SK-N-SH (cell line): ENCODE measurements at regions not wholly inside any gene's neighbourhood (a gene's known extent, or its start where the extent isn't known, plus 50 kb on each side); places are given as distances from the start of the nearest gene placed in this dataset.

Experiments
- CTCF ChIA-PET: fragments of 300-600, 350-600 bp; formaldehyde crosslinking; extraction: SDS; loops from one replicate; lab custom pipeline; 2021; lab: Yijun Ruan, JAX
- POLR2A ChIA-PET: fragments of 350-600 bp; sonication (Branson Sonifier 250); formaldehyde crosslinking; extraction: SDS; loops from one replicate; lab custom pipeline; 2020; ENCODE audit warnings: antibody characterized with exemption, inconsistent platforms; lab: Yijun Ruan, JAX
- DNase-seq: peaks from one replicate; pipeline ENCODE4 v3.0.0; 2012
- H2AFZ ChIP-seq: fragments of 200-600 bp; sonication (generic); 2 replicates; pipeline ENCODE4 v1.8.1; 2016; ENCODE audit warnings: antibody characterized with exemption, mild to moderate bottlenecking, low read depth
- H3F3A ChIP-seq: fragments of 200-600 bp; sonication (generic); replicated peaks from 2 replicates; pipeline ENCODE3; 2016; ENCODE audit warnings: antibody characterized with exemption, mild to moderate bottlenecking; ENCODE audit not compliant: insufficient read depth
- H3K27ac ChIP-seq, 2 experiments: fragments of 200-500 bp in 1 of 2; fragments of 200-600 bp in 1 of 2; sonication (Bioruptor generic) in 1 of 2; sonication (generic), shearing (Covaris generic) in 1 of 2; 2 replicates each; pipeline versions ENCODE4 v1.5.1 to v1.6.1; 2014 to 2016; ENCODE audit warnings: low read depth in 2 of 2, inconsistent platforms in 1 of 2, low read length in 1 of 2, mild to moderate bottlenecking in 1 of 2, mixed read lengths in 1 of 2
- H3K27me3 ChIP-seq: fragments of 200-600 bp; sonication (generic), shearing (Covaris generic); 2 replicates; pipeline ENCODE4 v1.6.1; 2016; ENCODE audit warnings: mixed run types; ENCODE audit not compliant: insufficient read depth
- H3K36me3 ChIP-seq, 2 experiments: fragments of 200-500 bp in 1 of 2; fragments of 200-600 bp in 1 of 2; sonication (Bioruptor generic) in 1 of 2; sonication (generic) in 1 of 2; replicated peaks in 1 of 2; 2 replicates each; pipeline versions ENCODE3 to v1.5.1; 2014 to 2016; ENCODE audit warnings: low read length in 1 of 2, mild to moderate bottlenecking in 1 of 2; ENCODE audit not compliant: insufficient read depth in 2 of 2, control insufficient read depth in 1 of 2
- H3K4me1 ChIP-seq, 2 experiments: fragments of 200-500 bp in 1 of 2; fragments of 200-600 bp in 1 of 2; sonication (Bioruptor generic) in 1 of 2; sonication (generic), shearing (Covaris generic) in 1 of 2; 2 replicates each; pipeline versions ENCODE4 v1.5.1 to v1.6.1; 2014 to 2016; ENCODE audit warnings: low read depth in 1 of 2, low read length in 1 of 2, mixed run types in 1 of 2; ENCODE audit not compliant: insufficient read depth in 2 of 2, control insufficient read depth in 1 of 2
- H3K4me2 ChIP-seq: fragments of 200-600 bp; sonication (generic), shearing (Covaris generic); 2 replicates; pipeline ENCODE4 v1.6.1; 2017; ENCODE audit warnings: mixed run types
- H3K4me3 ChIP-seq, 2 experiments: fragments of 200-500 bp in 1 of 2; fragments of 200-600 bp in 1 of 2; sonication (Bioruptor generic) in 1 of 2; sonication (generic), shearing (Covaris generic) in 1 of 2; 2 replicates each; pipeline versions ENCODE4 v1.5.1 to v1.8.1; 2014 to 2016; ENCODE audit warnings: low read depth in 2 of 2, inconsistent platforms in 1 of 2, low read length in 1 of 2, mild to moderate bottlenecking in 1 of 2, mixed read lengths in 1 of 2, moderate library complexity in 1 of 2
- H3K79me2 ChIP-seq: fragments of 200-600 bp; sonication (generic); 2 replicates; pipeline ENCODE4 v1.8.1; 2017; ENCODE audit warnings: mild to moderate bottlenecking; ENCODE audit not compliant: insufficient read depth
- H3K9ac ChIP-seq: fragments of 200-600 bp; sonication (generic); 2 replicates; pipeline ENCODE4 v1.6.1; 2017; ENCODE audit warnings: mixed run types
- H3K9me2 ChIP-seq: fragments of 200-600 bp; sonication (generic); 2 replicates; pipeline ENCODE4 v1.6.1; 2017; ENCODE audit warnings: mixed run types
- H3K9me3 ChIP-seq: fragments of 200-600 bp; sonication (generic); 2 replicates; pipeline ENCODE4 v1.6.1; 2017; ENCODE audit warnings: mixed run types, mild to moderate bottlenecking, moderate library complexity
- H4K20me1 ChIP-seq: fragments of 200-600 bp; sonication (generic); 2 replicates; pipeline ENCODE4 v1.6.1; 2017; ENCODE audit warnings: mild to moderate bottlenecking, mixed run types; ENCODE audit not compliant: insufficient read depth
- CTCF ChIP-seq: fragments of 200-600 bp; sonication (generic); IDR thresholded peaks from 2 replicates; pipeline ENCODE4 v1.6.1; 2017; ENCODE audit warnings: antibody characterized with exemption, mild to moderate bottlenecking, moderate library complexity
- EZH2phosphoT487 ChIP-seq: fragments of 200-600 bp; sonication (generic); IDR thresholded peaks from 2 replicates; pipeline ENCODE4 v1.6.1; 2017; ENCODE audit warnings: low read depth, mixed run types, mild to moderate bottlenecking, antibody characterized with exemption, moderate library complexity, borderline replicate concordance
- FOSL2 ChIP-seq: IDR thresholded peaks from 2 replicates; pipeline ENCODE4 v1.4.0; 2012; ENCODE audit warnings: low read depth, mild to moderate bottlenecking, moderate library complexity, borderline replicate concordance
- FOXJ3 ChIP-seq: sonication (generic); formaldehyde crosslinking; IDR thresholded peaks from 2 replicates; pipeline ENCODE4 v1.5.1; 2020; ENCODE audit warnings: mild to moderate bottlenecking, missing genetic modification reagents
- FOXM1 ChIP-seq: IDR thresholded peaks from 2 replicates; pipeline ENCODE4 v1.4.0; 2012; ENCODE audit warnings: low read depth, mild to moderate bottlenecking
- GABPA ChIP-seq: IDR thresholded peaks from 2 replicates; pipeline ENCODE4 v1.4.0; 2012; ENCODE audit warnings: low read depth, mild to moderate bottlenecking
- GATA2 ChIP-seq: sonication (generic); formaldehyde crosslinking; IDR thresholded peaks from 2 replicates; pipeline ENCODE4 v1.5.0; 2020; ENCODE audit warnings: mild to moderate bottlenecking, missing genetic modification reagents
- MXI1 ChIP-seq: IDR thresholded peaks from 2 replicates; pipeline ENCODE4 v1.6.1; 2012; ENCODE audit warnings: mild to moderate bottlenecking, low read depth, low read length, improper control_type of control experiment
- NFIC ChIP-seq: IDR thresholded peaks from 2 replicates; pipeline ENCODE4 v1.4.0; 2012; ENCODE audit warnings: borderline replicate concordance
- RFX5 ChIP-seq: IDR thresholded peaks from 2 replicates; pipeline ENCODE4 v1.6.1; 2012; ENCODE audit warnings: mild to moderate bottlenecking, improper control_type of control experiment, low read length
- RXRA ChIP-seq: IDR thresholded peaks from 2 replicates; pipeline ENCODE4 v1.4.0; 2012; ENCODE audit warnings: low read depth, mild to moderate bottlenecking, borderline replicate concordance
- SMC3 ChIP-seq: IDR thresholded peaks from 2 replicates; pipeline ENCODE4 v1.6.1; 2012; ENCODE audit warnings: low read depth, low read length, improper control_type of control experiment
- TCF12 ChIP-seq: IDR thresholded peaks from 2 replicates; pipeline ENCODE4 v1.4.0; 2012
- TEAD4 ChIP-seq: IDR thresholded peaks from 2 replicates; pipeline ENCODE4 v1.4.0; 2012; ENCODE audit warnings: mild to moderate bottlenecking, borderline replicate concordance; ENCODE audit not compliant: insufficient read depth
- USF2 ChIP-seq: fragments of 150-350 bp; IDR thresholded peaks from 2 replicates; pipeline ENCODE4 v1.6.1; 2017; ENCODE audit warnings: antibody characterized with exemption, low read length, low read depth, borderline replicate concordance
- WGBS: methylation state at CpG from one replicate; pipeline ENCODE4 v1.1.6; 2017; ENCODE audit warnings: low lambda C conversion rate; 5-methylcytosine and 5-hydroxymethylcytosine counted together
- TF ChIP-seq, protein P1 (sequence below): IDR thresholded peaks from 2 replicates; pipeline ENCODE4; 2012
- TF ChIP-seq, protein P2 (sequence below): fragments of 150-350 bp; IDR thresholded peaks from 2 replicates; pipeline ENCODE4 v1.6.1; 2016; ENCODE audit warnings: mild to moderate bottlenecking, low read depth, low read length

DNA sequence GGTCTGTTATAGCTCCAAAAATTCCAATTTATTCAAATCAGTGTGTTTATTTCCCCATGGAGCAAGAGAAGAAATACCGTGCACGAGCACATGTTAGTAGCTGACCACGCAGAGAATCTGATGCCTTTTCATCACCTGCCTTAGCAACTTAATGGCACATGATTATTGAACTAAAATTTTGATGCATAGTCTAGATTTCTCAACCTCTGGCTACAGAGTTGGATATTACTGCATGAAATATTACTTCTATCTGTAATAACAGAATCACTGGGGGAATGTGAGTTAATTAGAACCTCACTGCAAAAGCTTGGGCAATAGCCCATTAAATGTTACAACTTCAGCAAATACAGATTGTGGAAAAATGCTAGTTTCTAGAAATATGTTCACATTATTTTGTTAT, 335.8 kb downstream of the FLRT2 start:
- POLR2A ChIA-PET: no interaction called here
- WGBS: 38% methylated on average over 3 of the region's 3 CpGs

DNA sequence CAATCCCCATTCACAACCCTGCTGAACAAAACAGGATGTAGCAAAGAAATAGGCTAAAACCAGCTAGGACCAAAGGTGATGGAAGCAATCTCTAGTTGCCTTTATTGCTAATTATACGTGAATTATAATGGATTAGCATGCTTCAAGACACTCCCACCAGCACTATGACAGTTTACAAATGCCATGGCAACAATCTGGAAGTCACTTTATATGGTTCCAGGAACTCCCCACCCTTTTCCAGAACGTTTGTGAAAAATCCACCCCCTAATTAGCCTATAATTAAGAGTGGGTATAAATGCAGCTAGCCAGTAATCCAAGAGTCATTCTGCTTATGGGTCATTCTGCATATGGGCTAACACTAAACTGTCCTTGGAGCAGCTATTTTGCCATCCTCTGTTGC, 328.7 kb downstream of the FLRT2 start:
- Histone ChIP-seq H3K4me1 (no peaks in the 10 kb centered on the region), H3K4me3 (no peak overlapping the region), H3K9me2 (no peaks in the 10 kb centered on the region), H3K27ac (no peak overlapping the region), H3K79me2 (no peaks in the 10 kb centered on the region), H2AFZ (no peak overlapping the region), H3F3A (no peaks in the 10 kb centered on the region), H3K4me2 (no peak overlapping the region), H3K27me3 (peaks cover 5% of the 10 kb centered on the region; the same call in 1 of the 2 replicates), H3K9ac (no peak overlapping the region), H3K36me3 (no peaks in the 10 kb centered on the region), H4K20me1 (no peaks in the 10 kb centered on the region), H3K9me3 (no peaks in the 10 kb centered on the region)
- 0% methylated on average over 2 of the region's 2 CpGs for WGBS
- no peak for DNase-seq
- CTCF ChIA-PET: no interaction called here
- POLR2A ChIA-PET: no interaction called here
- TF ChIP-seq MXI1 (no peak), SMC3 (no peak), FOXJ3 (no peak), TEAD4 (no peak), RXRA (no peak), FOXM1 (no peak), EZH2phosphoT487 (no peak), NFIC (no peak), RFX5 (no peak), GATA2 (CRISPR knock-in tag) (no peak), FOSL2 (no peak), GABPA (no peak), USF2 (no peak)
- TF ChIP-seq, protein P1, sequence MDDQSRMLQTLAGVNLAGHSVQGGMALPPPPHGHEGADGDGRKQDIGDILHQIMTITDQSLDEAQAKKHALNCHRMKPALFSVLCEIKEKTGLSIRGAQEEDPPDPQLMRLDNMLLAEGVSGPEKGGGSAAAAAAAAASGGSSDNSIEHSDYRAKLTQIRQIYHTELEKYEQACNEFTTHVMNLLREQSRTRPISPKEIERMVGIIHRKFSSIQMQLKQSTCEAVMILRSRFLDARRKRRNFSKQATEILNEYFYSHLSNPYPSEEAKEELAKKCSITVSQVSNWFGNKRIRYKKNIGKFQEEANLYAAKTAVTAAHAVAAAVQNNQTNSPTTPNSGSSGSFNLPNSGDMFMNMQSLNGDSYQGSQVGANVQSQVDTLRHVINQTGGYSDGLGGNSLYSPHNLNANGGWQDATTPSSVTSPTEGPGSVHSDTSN: no peak

More for the DNA sequence above, 335.8 kb downstream of the FLRT2 start:
- H3F3A ChIP-seq: no peaks in the 10 kb centered on the region
- no peak overlapping the region for H3K27ac ChIP-seq
- no peaks in the 10 kb centered on the region for H3K9me3 ChIP-seq
- no peaks in the 10 kb centered on the region for H3K79me2 ChIP-seq
- H3K9me2 ChIP-seq: no peaks in the 10 kb centered on the region
- no peak overlapping the region for H2AFZ ChIP-seq
- H3K4me2 ChIP-seq: no peak overlapping the region
- TF ChIP-seq CTCF (no peak), RXRA (no peak), TCF12 (no peak), GABPA (no peak)
- TF ChIP-seq, protein P1: no peak
- TF ChIP-seq, protein P2, sequence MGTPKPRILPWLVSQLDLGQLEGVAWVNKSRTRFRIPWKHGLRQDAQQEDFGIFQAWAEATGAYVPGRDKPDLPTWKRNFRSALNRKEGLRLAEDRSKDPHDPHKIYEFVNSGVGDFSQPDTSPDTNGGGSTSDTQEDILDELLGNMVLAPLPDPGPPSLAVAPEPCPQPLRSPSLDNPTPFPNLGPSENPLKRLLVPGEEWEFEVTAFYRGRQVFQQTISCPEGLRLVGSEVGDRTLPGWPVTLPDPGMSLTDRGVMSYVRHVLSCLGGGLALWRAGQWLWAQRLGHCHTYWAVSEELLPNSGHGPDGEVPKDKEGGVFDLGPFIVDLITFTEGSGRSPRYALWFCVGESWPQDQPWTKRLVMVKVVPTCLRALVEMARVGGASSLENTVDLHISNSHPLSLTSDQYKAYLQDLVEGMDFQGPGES: no peak
- CTCF ChIA-PET: no interaction called here
- no peaks in the 10 kb centered on the region for H4K20me1 ChIP-seq
- no peaks in the 10 kb centered on the region for H3K36me3 ChIP-seq
- no peak overlapping the region for H3K9ac ChIP-seq
- H3K27me3 ChIP-seq: no peaks in the 10 kb centered on the region
- no peak overlapping the region for H3K4me3 ChIP-seq
- DNase-seq: no peak
- no peaks in the 10 kb centered on the region for H3K4me1 ChIP-seq
